Activated CD4-positive, CD25-positive, alpha-beta regulatory T cell treated with anti-CD3 and anti-CD28 coated beads, Interleukin-2, amount 50 U/mL, for 72 hours (primary cell): ENCODE measurements at regions not wholly inside any gene's neighbourhood (a gene's known extent, or its start where the extent isn't known, plus 50 kb on each side); places are given as distances from the start of the nearest gene placed in this dataset.
"Not testable (repeated sequence)": the region's sequence is repeated elsewhere in the genome, so short reads cannot be mapped to it uniquely, and the experiment has no call there.

Experiments
- DNase-seq: peaks from one replicate; pipeline ENCODE4 v3.0.0; 2021

DNA sequence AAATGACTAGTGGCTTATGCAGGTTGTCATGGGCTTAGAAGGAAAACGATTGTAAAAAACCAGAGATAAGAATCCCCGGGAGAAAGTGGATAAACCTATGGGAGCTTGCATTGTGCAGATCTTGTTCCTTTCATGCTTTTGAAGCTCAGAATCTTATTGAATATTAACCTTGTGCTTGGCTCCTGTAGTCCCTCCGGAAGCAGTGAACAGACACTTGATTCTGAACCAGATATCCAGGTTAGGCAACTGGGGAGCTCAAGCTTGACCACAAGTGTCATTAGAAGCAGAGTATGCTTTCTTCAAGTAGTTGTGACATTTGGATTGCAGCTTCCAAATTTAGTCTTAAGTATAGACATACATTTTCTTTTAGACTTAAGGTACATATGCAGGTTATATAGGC is 212.6 kb upstream of the MOCS1 start:
- no peak for DNase-seq

- DNase-seq: no peak
These were observed 205.2 kb upstream of the MOCS1 start for GRCh38 chr6:40139447-40139846.

DNA sequence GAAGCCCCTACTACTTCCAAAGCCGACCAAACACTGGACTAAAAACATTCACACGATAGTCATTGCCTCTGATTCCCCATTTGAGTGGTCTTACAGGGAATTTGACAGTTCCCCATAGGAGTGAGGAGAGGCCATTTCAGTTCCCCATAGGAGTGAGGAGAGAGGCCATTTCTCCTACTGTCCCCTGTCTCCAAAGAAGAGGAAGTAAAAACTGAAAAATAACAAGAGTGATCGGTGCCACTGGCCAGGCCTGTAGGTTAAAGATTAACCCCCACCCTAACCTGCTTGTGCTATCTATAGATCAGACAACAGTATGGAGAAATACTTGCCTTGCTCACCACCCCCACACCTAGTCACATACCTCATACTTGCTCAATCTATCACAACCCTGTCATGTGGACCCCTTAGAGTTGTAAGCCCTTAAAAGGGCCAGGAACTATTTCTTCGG is 204.0 kb upstream of the MOCS1 start:
- no peak for DNase-seq

DNA sequence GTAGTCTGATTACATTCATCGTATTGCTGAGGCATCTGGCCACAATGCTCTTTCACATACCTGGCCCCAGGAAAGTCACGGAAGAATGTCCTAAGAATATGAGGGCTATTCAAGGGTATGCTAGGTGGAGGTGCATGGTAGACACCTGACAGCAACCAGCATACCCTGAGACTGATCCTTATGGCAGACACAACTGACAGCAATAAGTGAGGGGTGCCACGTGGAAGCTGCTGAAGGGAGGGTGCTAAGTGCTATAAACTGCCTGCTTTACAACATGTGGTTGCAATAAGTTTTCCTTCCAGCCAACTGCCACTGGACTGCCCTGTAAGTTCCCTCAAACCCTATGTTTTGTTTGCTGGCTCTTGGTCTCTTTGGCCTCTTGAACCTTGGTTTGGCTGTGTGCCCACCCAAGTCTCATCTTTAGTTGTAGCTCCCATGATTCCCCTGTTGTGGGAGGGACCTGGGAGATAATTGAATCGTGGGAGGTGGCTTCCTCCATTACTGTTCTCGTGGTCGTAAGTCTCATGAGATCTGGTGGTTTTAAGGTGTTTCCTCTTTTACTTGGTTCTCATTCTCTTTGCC is 201.3 kb upstream of the MOCS1 start:
- no peak for DNase-seq

GRCh38 chr6:40133981-40134380 is 199.7 kb upstream of the MOCS1 start:
- not testable (repeated sequence) for DNase-seq

DNA sequence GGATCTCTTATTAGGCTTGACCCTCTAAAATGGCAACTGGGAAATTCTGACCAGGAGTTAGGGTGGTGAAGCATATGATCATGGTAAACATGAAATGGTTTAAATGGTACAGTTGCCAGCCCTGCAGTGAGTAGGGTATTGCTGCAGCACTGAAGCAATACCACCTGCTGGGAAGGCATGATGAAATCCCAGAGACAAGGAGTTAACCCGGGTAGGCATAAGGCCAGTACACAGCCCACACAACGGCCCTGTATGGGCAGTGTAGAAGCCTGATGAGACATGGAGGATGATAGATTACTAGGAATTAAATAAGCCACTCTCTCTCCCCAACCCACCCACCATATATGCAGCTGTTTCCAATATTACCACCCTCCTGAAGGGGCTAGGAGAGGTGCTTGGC is 197.4 kb upstream of the MOCS1 start:
- no peak for DNase-seq

GRCh38 chr6:40128127-40128526 is 193.9 kb upstream of the MOCS1 start:
- no peak for DNase-seq

DNA sequence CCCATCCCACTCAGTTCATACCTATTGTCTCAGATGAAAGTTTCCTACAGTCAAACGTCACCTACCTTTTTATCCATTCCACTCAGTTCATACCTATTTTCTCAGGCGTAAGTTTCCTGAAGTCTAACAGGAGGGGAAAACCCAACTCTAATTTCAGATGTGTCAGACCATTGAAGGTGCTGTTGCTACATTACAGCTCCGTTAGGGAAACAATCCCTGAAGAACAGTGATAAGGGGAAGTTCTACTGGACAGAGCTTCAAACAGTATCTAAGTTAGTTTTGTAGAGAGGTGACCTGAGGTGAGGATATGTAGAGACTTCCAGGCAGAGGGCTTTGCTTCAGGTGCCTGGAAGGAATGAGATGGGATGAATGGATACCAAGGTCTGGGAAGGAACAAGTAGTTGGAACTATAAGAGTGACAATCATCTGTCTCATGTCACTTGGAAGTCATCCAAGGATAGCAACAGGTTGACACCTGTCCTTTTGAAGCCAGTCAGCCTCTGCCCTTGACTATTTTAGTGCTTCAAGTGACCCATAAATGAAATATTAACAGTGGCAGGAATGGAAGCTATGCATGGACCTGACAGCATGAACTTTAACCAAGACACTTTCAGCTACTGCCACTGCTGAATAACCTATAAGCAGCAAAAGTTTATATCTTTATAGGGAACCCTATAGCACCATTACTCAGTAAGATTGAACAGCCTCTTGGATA is 191.6 kb upstream of the MOCS1 start:
- no peak for DNase-seq

DNA sequence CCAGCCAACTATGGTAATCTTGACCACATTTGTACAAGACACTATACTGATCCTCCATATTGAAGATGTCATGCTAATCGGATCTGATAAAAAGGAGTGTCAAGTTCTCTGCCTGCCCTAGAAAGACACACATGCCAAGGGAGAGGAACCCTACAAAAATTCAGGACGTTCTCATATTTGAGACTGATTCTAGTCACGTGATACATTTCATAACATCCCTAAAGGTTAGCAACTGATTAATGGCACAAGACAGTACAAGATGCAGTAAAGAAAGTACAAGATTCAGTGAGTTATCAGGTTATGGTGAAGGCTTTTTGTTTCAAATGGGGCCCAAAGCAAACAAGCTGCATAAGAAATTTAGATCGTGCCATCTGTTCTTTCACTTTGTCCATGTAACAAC is 190.7 kb upstream of the MOCS1 start:
- no peak for DNase-seq

- no peak for DNase-seq
These were observed 182.6 kb upstream of the MOCS1 start for GRCh38 chr6:40116832-40117231.

GRCh38 chr6:40112350-40112749 is 178.1 kb upstream of the MOCS1 start:
- DNase-seq: no peak

- no peak for DNase-seq
These were observed 174.5 kb upstream of the MOCS1 start for GRCh38 chr6:40108736-40109135.

DNA sequence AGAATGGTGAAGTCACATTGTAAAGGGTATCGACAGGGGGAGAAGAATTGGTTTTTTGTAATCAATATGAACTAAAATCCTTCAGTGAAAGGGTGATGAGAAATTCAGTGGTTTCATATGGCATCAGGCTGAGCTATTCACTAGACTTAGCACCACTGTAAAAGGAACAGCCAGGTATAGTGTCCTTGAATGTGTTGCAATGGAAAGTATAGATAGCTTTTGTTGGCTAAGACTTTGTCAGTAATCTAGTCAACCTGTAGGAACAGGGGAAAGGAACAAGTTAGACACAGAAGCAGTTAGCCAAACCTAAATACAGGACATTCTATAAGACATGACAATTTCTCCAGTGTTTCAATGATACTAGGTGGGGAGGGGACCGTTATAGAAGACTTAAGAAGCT is 172.6 kb upstream of the MOCS1 start:
- no peak for DNase-seq

DNA sequence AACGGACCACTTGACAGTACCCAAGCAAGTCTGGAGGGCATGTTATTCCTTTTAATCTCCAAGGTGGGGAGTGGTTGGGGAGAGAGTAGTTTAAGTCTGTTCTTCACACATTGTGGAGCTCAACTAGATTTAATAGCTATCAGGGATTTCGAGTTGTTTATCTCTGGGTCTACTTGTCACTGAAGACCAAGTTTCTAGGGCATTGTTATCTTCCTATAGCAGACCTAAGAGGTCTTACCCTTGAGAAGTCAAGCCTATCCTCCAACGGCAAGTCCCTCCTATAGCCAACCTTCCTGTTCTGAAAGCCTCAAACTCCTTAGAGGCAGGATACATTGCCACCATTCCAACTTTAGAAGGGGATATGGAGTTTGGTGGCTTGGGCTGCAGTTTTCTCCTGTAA is 164.5 kb upstream of the MOCS1 start:
- DNase-seq: no peak

- DNase-seq: no peak
These were observed 163.3 kb upstream of the MOCS1 start for GRCh38 chr6:40097590-40097989.

GRCh38 chr6:40083141-40083920 is 149.1 kb upstream of the MOCS1 start:
- DNase-seq: no peak

DNA sequence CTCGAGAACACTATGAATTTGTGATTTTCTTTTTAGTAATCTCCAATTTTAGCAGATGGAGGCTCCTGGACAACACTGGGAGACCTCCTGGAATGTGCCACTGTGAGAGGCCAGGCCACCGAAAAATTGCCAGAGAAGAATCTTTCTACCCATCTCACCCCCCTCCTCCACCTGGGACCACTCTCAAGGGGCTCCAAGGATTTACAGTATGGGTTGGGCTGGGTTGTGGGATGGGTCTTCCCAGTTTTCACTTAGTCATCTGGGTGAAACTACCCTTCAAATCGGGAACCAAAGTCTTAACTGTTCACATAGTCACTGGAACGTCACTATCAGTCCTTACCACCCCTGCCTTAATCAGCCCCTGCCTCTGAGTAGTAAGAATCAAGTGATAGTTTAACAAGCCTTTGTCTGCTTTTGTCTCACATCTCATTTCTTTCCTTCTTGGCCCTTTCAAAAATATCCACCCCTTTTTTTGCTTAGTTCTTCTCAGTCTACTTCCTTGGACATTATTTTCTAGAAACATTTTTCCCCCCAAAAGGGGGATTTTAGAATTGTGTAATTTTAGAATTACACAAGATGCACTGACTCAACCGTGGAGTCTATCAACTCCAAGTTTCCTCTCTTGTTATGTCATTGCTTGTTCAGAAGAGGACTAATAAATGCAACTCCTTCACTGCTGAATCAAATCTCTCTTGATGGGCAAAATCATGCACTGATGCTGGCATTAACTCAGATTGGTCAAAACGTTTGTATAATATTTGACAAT is 148.2 kb upstream of the MOCS1 start:
- DNase-seq: no peak

DNA sequence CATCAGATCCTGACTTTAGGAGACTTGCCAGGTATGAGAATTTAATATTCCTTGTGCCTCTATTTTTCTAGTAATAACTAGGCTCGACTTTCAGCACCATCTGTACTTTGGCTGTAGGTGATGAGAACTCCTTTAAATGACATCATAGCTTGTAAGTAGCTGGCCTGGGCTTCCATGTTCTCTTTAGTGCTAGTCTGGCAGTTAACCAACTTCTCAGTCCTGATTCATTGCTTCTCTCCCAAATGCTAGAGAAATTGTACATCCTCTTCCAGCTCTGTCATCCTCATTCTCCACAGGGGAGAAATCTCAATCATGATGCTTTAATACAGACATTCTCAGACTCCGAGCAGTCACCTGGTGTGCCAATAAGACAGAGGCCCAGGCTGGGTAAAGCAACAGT is 143.5 kb upstream of the MOCS1 start:
- DNase-seq: no peak

DNA sequence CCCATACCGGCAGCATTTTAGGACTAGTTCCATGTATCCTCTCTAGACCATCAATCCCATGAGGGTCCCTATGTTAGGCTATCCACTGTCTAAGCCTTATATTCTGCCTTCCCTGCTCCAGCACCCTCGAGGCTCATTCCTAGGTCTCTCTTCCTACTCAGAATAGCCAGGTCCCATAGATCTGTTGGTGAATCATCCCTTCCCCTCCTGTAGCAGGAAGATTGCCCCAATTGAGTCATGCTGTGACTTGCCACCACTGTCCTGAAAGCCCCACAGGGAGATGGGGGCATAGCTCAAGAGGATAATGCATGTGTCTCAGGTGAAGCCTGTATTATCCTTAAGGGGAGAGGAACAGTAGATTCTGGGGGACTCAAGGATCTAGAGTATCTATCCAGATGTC is 143.1 kb upstream of the MOCS1 start:
- no peak for DNase-seq

- DNase-seq: no peak
These were observed 140.9 kb upstream of the MOCS1 start for GRCh38 chr6:40075056-40075590.

DNA sequence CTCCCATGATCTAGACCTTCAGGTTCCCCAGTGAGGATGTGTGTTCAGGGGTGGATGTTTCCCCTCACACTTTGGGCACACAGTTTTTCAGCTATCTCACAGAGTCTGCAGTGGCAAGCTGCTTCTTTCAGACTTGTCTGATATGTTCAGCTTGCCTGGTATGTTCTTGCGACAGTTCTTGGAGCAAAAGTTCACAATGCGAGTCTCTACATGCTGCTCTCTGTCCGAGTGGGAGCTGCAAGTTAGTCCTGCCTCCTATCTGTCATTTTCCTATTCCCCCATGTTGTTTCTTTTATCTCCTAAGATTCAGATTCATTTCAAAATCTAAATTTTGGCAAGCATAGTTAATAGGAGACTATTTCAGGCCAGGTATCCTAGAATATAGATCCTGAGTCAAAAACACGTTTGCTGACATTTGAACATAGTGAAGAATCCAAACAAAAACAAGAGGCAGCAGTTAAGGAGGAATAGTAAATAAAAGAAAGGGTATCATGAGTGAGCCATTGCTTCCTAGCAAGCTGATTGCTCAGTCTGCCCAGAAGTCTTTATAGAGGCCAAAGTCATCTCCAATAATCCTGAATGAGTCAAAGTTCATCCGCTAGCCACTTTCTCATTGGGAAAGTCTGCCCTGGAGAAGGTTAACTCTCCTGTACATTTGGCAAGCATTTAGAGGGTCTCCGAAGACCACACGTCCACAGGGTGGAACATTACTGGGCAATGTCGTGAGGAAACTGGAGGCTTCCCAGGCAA is 140.2 kb upstream of the MOCS1 start:
- no peak for DNase-seq

GRCh38 chr6:40066372-40066771 is 132.1 kb upstream of the MOCS1 start:
- no peak for DNase-seq
